Stimulated activated CD4-positive, alpha-beta T cell treated with anti-CD3 and anti-CD28 coated beads, Interleukin-2, amount 100 ng/mL, for 24 hours (primary cell): ENCODE measurements at regions not wholly inside any gene's neighbourhood (a gene's known extent, or its start where the extent isn't known, plus 50 kb on each side); places are given as distances from the start of the nearest gene placed in this dataset.
A peak's percentile ranks its signal among the peaks of the same experiment; 100 is the strongest.
"Not testable (repeated sequence)": the region's sequence is repeated elsewhere in the genome, so short reads cannot be mapped to it uniquely, and the experiment has no call there.

Experiments used
- DNase-seq, 2 donors: peaks; one replicate each; pipeline ENCODE4 v3.0.0-alpha.2; 2020

DNA sequence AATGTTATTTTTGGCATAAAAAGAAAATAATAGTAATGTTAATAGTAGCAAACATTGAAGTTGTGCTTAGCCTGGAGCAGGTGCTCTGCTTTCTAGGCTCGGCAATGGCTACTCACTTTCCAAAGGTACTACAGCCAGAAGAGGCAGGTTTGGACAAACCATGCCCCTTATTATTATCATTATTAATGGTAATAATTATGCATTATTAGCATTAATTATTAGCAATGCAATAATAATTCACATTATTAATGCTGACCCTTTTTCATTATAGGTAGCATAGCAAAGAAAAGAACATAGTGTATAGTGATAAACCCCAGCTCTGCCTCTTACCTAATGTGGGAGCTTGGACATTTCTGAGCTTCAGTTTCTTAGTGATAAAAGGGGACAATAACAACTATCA is 171.4 kb downstream of the EDEM1 start:
- DNase-seq: no peak

DNA sequence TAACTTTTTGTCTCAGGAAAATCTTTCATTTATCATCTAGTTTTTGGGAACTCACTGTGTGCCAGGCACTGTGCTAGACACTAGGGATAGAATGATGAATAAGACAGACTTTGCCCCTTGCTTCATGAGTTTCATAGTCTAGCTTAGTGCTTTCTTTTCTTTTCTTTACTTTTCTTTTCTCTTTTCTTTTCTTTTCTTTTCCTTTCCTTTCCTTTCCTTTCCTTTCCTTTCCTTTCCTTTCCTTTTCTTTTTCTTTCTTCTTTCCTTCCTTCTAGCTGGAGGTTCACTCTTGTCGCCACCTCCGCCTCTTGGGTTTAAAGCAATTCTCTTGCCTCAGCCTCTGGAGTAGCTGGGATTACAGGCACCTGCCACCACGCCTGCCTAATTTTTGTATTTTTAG is 172.9 kb downstream of the EDEM1 start:
- no peak for DNase-seq

DNA sequence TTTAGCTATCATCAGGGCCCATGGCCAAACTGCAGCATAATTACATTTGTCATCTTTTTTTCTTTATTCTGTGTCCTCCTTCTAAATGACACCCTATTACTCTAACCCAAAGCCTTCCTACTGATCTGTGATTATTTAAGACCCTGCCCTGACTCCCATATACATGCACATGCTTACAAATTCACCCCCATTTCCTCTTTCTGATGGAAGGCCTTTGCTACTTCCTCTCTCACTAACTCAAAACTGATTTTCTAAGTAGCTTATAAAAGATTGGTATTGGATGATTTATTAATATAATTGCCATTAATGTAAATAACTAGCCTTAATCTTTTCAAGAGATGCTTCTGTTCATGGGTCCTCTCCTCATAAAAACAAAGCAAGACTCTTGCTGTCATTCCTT is 179.2 kb downstream of the EDEM1 start:
- DNase-seq: no peak

DNA sequence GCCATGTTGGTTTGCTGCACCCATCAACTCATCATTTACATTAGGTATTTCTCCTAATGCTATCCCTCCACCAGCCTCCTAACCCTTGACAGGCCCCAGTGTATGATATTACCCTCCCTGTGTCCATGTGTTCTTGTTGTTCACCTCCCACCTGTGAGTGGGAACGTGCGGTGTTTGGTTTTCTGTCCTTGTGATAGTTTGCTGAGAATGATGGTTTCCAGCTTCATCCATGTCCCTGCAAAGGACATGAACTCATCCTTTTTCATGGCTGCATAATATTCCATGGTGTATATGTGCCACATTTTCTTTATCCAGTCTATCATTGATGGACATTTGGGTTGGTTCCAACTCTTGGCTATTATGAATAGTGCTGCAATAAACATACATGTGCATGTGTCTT is 184.0 kb downstream of the EDEM1 start:
- DNase-seq: not testable (repeated sequence)

DNA sequence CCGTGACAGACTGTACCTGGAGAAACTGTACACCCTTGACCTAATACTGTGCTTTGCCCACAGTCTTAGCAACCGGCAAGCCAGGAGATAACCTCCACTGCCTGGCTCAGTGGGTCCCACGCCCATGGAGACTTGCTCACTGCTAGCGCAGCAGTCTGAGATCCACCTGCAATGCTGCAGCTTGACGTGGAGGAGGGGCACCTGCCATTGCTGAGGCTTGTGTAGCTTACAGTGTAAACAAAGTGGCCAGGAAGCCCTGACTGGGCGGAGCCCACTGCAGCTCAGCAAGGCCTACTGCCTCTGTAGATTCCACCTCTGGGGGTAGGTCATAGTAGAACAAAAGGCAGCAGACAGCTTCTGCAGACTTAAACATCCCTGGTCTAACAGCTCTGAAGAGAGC is 189.3 kb downstream of the EDEM1 start:
- no peak for DNase-seq

DNA sequence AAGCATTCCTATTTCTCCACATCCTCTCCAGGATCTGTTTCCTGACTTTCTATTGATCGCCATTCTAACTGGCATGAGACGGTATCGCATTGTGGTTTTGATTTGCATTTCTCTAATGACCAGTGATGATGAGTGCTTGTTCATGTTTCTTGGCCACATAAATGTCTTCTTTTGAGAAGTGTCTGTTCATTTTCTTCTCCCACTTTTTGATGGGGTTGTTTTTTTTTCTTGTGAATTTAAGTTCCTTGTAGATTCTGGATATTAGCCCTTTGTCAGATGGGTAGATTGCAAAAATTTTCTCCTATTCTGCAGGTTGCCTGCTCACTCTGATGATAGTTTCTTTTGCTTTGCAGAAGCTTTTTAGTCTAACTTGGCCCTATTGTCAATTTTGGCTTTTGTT is 191.8 kb downstream of the EDEM1 start:
- DNase-seq: not testable (repeated sequence)

DNA sequence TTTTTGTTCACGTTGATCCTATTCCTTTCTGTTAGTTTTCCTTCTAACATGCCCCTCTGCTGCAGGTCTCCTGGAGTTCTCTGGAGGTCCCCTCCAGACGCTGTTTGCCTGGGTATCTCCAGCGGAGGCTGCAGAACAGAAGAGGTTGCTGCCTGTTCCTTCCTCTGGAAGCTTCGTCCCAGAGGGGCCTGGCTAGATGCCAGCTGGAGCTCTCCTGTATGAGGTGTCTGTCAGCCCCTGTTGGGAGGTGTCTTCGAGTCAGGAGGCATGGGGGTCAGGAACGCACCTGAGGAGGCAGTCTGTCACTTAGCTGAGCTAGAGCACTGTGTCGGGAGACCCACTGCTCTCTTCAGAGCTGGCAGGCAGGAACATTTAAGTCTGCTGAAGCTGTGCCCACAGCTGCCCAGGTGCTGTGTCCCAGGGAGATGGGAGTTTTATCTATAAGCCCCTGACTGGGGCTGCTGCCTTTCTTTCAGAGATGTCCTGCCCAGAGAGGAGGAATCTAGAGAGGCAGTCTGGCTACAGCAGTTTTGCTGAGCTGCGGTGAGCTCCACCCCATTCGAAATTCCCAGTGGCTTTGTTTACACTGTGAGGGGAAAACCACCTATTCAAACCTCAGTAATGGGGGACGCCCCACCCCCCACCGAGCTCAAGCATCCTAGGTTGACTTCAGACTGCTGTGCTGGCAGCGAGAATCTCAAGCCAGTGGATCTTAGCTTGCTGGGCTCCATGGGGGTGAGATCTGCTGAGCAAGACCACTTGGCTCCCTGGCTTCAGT is 196.2 kb downstream of the EDEM1 start:
- DNase-seq: not testable (repeated sequence)

DNA sequence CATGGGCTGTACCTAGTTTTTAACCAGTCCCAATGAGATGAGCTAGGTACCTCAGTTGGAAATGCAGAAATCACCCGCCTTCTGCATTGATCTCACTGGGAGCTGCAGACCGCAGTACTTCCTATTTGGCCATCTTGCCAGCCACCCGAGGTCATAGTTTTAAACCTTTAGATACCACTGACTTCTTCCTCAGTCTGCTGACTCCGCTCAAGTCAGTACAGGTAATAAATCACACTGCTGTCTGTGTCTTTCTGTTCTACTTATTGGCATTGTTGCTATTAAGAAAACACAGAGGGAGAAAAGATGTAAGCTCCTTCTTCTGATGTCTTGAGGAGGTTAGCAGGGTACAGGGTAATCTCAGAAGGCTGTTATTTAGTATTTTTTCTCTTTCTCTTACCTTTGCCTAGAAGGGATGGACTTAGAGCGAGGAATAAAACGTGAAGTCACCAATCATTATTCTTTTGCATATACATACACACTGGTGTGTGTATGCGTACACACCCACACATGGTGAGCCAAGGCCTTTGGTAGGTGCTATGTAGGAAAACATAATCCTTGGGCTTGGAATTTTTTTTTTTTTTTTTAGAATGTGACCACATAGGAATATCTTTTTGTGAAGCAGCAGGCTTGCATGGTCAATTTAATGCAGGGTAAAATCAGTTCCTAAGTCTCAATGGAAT is 197.2 kb downstream of the EDEM1 start:
- DNase-seq: no peak

DNA sequence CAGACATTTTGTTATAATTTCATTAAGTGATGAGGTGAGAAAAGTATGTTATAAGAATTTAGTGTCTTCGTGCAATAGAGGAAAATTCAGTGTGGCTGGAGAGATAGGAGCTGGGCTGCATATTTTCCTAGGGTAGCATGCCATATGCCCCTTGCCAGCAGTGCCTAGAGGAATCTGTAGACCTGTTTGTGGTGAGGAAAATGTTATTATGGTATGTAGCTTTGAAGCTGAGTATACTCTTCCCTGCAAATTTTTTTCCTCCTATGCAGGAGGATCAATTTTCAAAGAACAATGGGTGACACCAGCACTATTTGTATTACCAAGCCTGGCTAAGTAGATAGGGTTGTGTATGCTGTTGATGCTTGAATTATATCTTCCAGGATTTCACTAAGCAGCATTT is 200.6 kb downstream of the EDEM1 start:
- DNase-seq: no peak

DNA sequence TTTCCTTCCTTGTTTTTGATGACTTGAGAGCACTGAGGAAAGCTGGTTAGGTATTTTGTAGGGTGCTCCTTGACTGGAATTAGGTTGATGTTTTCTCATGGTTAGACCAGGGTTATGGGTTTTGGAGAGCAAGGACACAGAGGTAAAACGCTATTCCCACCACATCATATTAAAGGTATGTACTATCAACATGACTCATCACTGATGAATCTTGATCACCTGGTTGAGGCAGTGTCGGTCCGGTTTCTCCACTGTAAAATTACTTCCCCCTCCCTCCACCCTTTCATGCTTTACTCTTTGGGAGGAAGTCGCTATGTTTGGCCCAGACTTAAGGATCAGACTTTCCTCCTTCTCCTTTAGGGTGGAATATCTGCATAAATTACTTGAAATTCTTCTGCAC is 201.6 kb downstream of the EDEM1 start:
- no peak for DNase-seq

DNA sequence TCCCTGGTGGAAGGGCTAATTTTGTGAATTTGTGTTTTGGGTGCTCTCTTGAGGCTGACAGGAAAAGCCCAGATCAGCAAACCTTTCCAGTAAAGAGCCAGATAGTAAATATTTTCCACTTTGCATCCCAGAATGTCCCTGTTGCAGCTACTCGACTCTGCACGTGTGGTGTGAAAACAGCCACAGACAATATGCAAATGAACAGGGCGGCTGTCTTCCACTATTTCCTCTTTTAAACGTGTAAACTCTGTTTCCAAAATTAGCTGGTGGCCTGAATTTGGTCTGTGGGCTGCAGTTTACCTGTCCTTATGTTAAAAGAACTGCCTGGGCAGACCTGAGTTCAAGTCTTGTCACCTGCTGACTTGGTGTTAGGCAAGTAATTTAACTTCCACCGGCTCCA is 202.7 kb downstream of the EDEM1 start:
- DNase-seq: no peak

DNA sequence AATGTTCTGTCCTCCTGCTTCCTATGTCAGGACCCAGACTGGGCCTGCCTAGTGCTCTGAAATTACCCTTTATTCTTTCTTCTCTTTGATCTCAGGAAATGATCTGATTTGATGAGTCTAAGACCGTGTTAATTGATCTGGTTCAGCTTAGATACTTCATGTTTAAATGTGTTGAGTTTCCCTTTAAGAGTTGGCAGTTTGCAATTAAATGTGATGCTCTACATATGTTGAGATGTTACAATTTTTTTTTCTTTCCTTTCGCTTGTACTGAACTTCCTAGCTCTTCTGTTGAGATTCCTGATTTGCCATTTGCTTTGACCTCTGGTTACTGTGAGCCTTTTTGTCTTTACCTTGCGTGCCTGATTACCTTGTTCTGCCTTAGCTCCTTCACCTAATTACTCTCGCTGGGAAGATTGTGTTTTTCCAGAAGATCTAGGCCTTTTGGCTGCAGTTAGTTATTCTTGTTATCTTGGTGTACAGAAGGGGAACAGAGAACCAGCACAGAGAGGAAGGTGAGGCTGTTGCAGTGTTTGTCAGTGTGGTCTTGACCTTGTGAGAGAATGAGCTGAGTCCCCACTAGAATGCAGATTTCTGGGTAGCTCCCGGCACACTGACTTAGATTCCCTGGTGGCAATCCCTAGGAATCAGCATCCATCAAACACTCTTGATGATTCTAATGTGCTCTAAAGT is 203.6 kb downstream of the EDEM1 start:
- DNase-seq: no peak

DNA sequence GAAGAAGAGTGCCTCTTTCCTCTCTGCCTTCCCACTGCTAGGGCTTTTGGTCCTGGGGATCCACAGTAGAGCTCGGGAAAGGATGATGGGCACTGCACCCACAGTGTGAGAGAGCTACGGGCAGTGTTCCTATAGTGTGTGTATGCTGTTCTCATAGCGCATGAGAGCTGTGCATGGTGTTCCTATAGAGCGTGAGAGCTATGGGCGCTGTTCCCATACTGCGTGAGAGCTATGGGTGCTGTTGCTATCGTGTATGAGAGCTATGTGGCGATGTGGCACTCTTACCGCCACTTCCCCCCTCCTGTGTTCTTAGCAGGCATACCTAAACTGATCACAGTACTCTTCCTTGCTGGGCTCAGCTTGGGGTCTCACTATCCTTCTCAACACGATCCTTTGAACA is 213.5 kb downstream of the EDEM1 start:
- DNase-seq: no peak

DNA sequence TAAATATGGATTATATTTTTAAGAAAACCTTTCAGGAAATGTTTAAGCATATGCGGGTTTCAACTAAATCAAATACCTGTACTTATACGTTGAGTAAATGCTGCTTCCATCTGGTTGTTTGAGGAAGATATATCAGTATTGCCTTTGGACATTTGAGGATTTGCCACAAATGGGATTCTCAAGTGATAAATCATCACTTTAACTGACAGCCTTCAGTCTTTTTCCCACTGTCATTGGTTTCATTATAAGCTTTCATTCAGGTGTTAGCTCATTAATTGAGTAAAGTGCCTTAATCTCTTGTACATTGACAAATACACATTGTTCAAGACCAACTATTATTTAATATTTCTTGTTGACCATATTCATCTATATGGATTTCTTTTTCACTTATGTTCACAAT is 217.2 kb downstream of the EDEM1 start:
- no peak for DNase-seq

DNA sequence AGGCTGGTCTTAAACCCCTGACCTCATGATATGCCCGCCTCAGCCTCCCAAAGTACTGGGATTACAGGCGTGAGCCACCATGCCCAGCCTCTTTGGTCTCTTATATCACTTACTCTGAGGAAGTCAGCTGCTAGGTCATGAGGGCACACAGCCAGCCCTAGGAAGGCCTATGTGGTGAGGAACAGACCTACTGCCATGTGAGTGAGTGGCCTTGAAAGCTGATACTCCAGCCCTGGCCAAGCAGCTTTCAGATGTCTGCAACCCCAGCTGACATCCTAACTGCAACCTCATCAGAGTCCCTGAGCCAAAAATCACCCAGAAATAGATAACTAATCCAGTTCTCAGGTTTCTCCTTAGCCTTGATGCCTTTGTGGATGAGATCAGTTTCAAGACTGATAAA is 224.3 kb downstream of the EDEM1 start:
- no peak for DNase-seq

DNA sequence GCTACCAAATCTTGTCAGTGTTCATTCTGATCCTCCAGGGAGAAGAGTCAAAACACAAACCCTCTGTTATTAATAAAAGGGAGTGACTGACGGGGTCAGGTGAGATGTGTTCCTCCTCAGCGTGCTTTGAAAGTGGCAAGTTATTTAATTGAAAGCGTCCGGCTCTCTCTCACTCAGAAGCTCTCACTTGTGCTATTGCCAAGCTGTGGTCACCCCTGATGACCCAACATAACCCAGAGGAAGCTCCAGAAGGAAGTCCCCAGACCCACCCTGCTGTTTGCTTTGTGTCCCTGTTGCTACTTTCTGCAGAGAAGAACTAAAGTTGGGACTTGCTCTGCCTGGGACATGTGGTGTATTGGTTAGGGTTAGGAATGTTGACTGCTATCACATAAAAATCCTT is 235.6 kb downstream of the EDEM1 start:
- no peak for DNase-seq

DNA sequence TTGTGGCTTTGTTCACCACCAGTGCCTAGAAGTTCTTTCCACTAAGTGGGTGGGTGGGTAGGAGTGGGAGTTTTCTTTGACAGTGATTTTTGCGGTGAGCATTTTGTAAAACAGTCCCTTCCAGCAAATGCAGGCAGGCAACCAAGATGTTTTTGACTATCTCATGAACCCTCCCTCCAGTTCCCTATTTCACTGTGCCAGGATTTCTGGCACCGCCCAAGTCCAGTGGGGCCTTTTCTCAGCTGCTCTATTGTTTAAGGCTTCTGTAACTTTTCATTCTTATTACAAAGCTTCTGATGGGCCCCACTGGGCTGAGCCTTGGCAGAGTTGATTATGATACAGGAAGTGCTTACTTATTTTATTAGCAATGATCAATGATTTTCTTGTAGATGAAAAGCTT is 236.0 kb downstream of the EDEM1 start:
- no peak for DNase-seq

DNA sequence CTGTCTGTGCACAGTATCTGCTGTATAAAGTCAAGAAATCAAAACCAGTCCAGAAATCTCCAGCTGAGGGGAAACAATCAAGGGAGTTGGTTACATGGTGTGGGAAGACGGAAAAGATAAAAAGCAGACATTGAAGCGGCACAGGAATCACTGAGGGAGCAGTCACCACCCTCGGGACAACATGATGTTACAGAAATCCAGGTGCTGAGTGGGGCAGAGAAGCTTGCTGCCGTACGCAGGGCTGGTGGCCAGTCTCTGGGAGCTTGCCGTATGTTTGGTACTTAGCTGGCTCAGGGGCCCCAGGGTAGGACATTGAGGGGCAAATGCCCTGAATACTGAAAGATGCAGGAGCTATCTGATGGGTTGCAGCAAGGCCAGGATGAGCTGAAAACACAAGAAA is 237.9 kb downstream of the EDEM1 start:
- no peak for DNase-seq

DNA sequence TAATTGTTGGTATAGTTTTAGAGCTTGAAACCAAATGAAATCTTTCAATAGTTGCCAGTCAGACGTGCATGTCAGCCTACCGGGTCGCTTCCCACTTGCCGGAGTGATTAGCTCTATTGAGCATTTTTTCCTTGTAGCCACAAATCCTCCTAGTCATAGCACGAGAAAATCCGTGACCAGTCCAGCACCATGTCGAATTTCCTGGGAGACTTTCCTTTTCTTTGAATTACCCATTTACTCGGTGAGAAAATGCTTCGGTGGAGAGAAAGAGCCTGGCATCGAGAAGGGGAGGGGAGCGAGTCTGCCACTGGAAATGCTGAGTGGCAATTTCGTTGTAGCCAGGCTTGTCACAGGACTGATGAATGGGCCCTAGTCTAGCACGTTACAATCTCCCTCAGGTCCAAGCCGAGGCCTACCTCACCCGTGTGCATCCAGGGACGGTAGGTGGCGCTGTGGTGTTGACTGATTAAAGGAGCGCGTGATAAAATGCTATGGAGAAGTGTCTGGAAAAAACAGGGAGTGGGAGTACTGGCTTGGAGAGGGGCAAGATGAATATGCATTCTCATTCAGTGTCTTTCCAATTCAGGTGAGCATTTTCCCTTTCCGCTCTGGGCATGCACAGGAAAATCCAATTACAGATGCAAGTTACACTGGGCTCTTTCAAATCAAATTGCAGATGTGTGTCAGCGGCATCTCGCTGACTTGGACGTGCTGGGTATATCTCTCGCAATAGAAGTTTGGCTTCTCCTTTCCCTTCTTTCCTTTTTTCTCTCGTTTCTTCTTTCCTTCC is 238.8 kb downstream of the EDEM1 start:
- DNase-seq: peak; percentile 74 to 83

DNA sequence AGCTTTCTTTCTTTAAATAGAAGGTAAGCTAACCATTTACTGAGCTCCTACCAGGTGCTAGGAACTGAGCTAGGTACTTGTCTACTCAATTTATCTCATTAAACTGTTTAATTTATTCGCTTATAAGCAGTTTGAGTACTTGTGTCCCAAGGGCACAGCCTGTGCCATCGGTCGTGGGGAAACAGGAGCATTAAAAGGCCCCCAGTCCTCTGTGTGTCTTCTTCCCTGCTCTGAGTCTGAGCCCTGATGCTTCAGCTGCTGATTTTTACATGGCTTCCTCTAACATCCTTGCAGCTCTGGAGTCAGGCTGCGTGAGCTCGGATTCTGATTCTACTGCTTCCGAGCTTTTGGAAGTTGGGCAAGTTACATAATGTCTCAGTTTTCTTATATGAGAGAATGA is 239.5 kb downstream of the EDEM1 start:
- DNase-seq: no peak

DNA sequence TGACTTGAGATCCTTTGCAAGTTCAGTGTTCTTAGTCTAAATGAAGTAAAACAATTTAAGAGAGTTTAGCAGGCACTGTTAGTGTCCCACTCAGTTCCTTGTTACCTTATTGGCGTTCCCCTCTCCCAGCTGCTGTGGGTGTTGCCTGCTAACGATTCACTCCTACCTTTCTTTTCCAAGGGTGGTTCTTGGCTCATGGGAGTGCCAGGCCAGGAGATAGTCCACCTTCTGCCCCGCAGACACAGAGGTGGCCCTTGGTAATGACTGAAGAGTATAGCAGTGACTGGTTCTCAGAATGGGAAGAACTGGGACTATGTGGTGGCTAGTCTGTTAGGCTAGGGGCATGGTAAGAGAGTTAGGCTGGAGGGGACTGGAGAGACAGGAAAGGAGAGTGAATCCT is 240.4 kb downstream of the EDEM1 start:
- DNase-seq: no peak

DNA sequence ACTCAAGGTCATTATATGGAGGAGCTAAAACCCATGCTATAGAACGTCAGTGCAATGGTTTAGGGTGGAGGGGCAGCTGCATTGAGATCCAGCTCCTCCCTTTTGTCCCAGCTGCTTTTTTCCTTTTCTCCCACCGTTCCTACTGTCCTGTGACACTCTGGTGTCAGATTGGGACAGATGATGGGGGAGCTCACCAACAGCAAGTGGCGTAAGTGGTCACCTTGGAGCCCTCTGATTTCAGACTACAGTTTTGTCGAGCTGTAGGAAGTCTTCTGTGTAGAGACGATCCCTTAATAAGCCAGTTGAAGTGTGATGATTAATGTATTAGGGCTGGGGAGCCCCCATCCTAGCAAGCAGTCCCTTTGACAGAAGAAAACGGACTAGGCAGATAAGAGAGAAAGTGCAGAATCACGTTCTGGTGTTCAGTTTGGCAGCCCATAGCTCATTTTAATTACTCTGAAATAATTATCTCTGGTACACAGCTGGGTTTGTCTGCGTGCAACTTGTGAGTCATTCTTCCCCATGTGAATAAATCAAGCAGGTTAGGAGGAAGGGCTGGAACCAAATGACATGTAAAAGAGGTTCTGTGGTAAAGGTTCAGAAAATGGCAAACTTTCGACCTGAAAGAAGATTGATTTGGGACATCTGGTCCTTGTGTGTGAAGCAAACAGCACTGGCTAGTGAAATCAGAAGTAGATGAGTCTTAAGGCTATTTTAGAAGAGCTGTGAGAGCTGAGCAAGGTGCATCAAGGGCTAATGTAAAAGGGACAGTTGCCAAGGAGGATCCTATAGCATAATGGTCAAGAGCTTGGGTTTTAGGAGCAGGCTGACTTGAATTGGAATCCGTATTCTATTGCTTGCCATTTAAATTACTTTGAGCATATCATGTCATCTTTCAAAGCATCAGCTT is 241.4 kb downstream of the EDEM1 start:
- no peak for DNase-seq
